ENCODE measurements at regions not wholly inside any gene's neighbourhood (a gene's known extent, or its start where the extent isn't known, plus 50 kb on each side); places are given as distances from the start of the nearest gene placed in this dataset.

GRCh38 chr4:11038926-11039325, 354.4 kb upstream of the CLNK start:
- H3K4me1 ChIP-seq: peaks cover 0 to 5% (median 0%) of the 10 kb centered on the region in 3 donors
- intact Hi-C loops (cut with DNase I): no loop called here
- 21 to 28% methylated on average over 4 of the region's 4 CpGs for WGBS, 2 donors
- H3K36me3 ChIP-seq: no peaks in the 10 kb centered on the region
- no peak for DNase-seq
- no peak for TF ChIP-seq POLR2A (IDR thresholded peaks at IDR 0.05)
- no peak for TF ChIP-seq CTCF (IDR thresholded peaks at IDR 0.05)
- no peak overlapping the region for H3K4me3 ChIP-seq
- no peak overlapping the region for H3K27ac ChIP-seq
- no peaks in the 10 kb centered on the region for H3K9me3 ChIP-seq
- no peaks in the 10 kb centered on the region for H3K27me3 ChIP-seq

GRCh38 chr4:11037637-11038036, 353.1 kb upstream of the CLNK start:
- WGBS, 2 donors: 50% methylated on average over 1 of the region's 1 CpG
- Histone ChIP-seq H3K9me3 (no peaks in the 10 kb centered on the region), H3K36me3 (no peaks in the 10 kb centered on the region), H3K4me3 (no peak overlapping the region), H3K27ac (no peak overlapping the region), H3K27me3 (no peaks in the 10 kb centered on the region), H3K4me1 (peaks cover 0 to 5% (median 0%) of the 10 kb centered on the region in 3 donors)
- no peak for TF ChIP-seq CTCF (IDR thresholded peaks at IDR 0.05)
- TF ChIP-seq POLR2A (IDR thresholded peaks at IDR 0.05): no peak
- DNase-seq: no peak
- intact Hi-C loops (cut with DNase I): no loop called here

- no peak for TF ChIP-seq POLR2A (IDR thresholded peaks at IDR 0.05)
- no peak for TF ChIP-seq CTCF (IDR thresholded peaks at IDR 0.05)
- no peaks in the 10 kb centered on the region for H3K9me3 ChIP-seq
- no peak overlapping the region for H3K27ac ChIP-seq
- H3K36me3 ChIP-seq: no peaks in the 10 kb centered on the region
- no peaks in the 10 kb centered on the region for H3K27me3 ChIP-seq
- H3K4me1 ChIP-seq: no peaks in the 10 kb centered on the region
- H3K4me3 ChIP-seq: no peak overlapping the region
- WGBS, 2 donors: 58 to 74% methylated on average over 3 of the region's 3 CpGs
- intact Hi-C loops (cut with DNase I): no loop called here
- DNase-seq: no peak
These were observed 343.8 kb upstream of the CLNK start for GRCh38 chr4:11028334-11028733.

- Histone ChIP-seq H3K36me3 (no peaks in the 10 kb centered on the region), H3K9me3 (no peaks in the 10 kb centered on the region), H3K27me3 (no peaks in the 10 kb centered on the region), H3K4me3 (no peak overlapping the region), H3K27ac (no peak overlapping the region), H3K4me1 (no peaks in the 10 kb centered on the region)
- intact Hi-C loops (cut with DNase I): no loop called here
- TF ChIP-seq CTCF (IDR thresholded peaks at IDR 0.05): no peak
- no peak for TF ChIP-seq POLR2A (IDR thresholded peaks at IDR 0.05)
- WGBS, 2 donors: 52 to 55% methylated on average over 3 of the region's 3 CpGs
- no peak for DNase-seq
These were observed 336.8 kb upstream of the CLNK start for GRCh38 chr4:11021333-11021732.

GRCh38 chr4:11019451-11020240, 335.1 kb upstream of the CLNK start:
- no peak overlapping the region for H3K4me3 ChIP-seq
- no peaks in the 10 kb centered on the region for H3K9me3 ChIP-seq
- no peaks in the 10 kb centered on the region for H3K27me3 ChIP-seq
- intact Hi-C loops (cut with DNase I): no loop called here
- no peak for TF ChIP-seq CTCF (IDR thresholded peaks at IDR 0.05)
- TF ChIP-seq POLR2A (IDR thresholded peaks at IDR 0.05): no peak
- 65 to 69% methylated on average over 8 of the region's 8 CpGs for WGBS, 2 donors
- no peak overlapping the region for H3K27ac ChIP-seq
- no peaks in the 10 kb centered on the region for H3K4me1 ChIP-seq
- no peak for DNase-seq
- no peaks in the 10 kb centered on the region for H3K36me3 ChIP-seq
